Glutamatergic neuron (in vitro differentiated cells): ENCODE measurements at regions not wholly inside any gene's neighbourhood (a gene's known extent, or its start where the extent isn't known, plus 50 kb on each side); places are given as distances from the start of the nearest gene placed in this dataset.

Experiments used
- DNase-seq: peaks from one replicate; pipeline ENCODE4 v3.0.0; 2022
- H3K27ac Mint-ChIP-seq: one replicate; pipeline ENCODE4 v1.8.0; 2020; ENCODE audit warnings: mild to moderate bottlenecking, mixed read lengths, inconsistent platforms; ENCODE audit not compliant: unreplicated experiment
- H3K27me3 Mint-ChIP-seq: one replicate; pipeline ENCODE4 v1.8.0; 2020; ENCODE audit warnings: mild to moderate bottlenecking, moderate library complexity, mixed read lengths, inconsistent platforms; ENCODE audit not compliant: unreplicated experiment
- H3K36me3 Mint-ChIP-seq: one replicate; pipeline ENCODE4 v1.8.0; 2020; ENCODE audit warnings: mild to moderate bottlenecking, mixed read lengths, inconsistent platforms; ENCODE audit not compliant: unreplicated experiment
- H3K4me1 Mint-ChIP-seq: one replicate; pipeline ENCODE4 v1.8.0; 2020; ENCODE audit warnings: mild to moderate bottlenecking, low read depth, mixed read lengths, inconsistent platforms; ENCODE audit not compliant: unreplicated experiment
- H3K4me3 Mint-ChIP-seq: one replicate; pipeline ENCODE4 v1.8.0; 2020; ENCODE audit warnings: mild to moderate bottlenecking, mixed read lengths, inconsistent platforms; ENCODE audit not compliant: unreplicated experiment
- H3K9me3 Mint-ChIP-seq: one replicate; pipeline ENCODE4 v1.8.0; 2020; ENCODE audit warnings: mild to moderate bottlenecking, moderate library complexity, mixed read lengths, inconsistent platforms; ENCODE audit not compliant: unreplicated experiment
- CTCF ChIP-seq: fragments of 200-600 bp; sonication (generic); IDR thresholded peaks from one replicate; pipeline ENCODE4 v1.5.0; 2021; ENCODE audit not compliant: partially characterized antibody, unreplicated experiment

GRCh38 chr12:91523831-91524230 lies 341.2 kb upstream of the DCN start:
- Mint-ChIP-seq H3K36me3 (no peaks in the 10 kb centered on the region), H3K27ac (no peak overlapping the region)

DNA sequence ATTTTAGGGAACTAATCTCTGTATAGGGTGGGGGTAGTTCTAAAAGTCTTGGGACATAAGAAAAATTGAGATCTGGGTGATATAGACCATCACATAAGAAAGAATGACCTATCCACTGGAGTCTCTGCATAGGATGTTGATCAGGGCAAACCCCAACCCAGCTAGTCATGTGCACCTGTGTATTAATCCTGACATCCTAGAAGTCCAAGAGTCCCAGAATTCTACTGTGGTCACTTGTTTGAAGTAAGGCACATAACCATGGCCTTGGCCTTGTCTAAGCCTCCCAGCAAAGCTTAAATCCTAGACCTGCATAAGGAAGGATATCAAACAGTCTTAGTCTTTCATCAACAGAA lies 334.1 kb upstream of the DCN start:
- Mint-ChIP-seq H3K9me3 (no peaks in the 10 kb centered on the region), H3K4me3 (no peak overlapping the region), H3K27me3 (no peaks in the 10 kb centered on the region), H3K27ac (no peak overlapping the region), H3K4me1 (no peaks in the 10 kb centered on the region), H3K36me3 (no peaks in the 10 kb centered on the region)
- DNase-seq: no peak
- no peak for TF ChIP-seq CTCF

More at GRCh38 chr12:91523831-91524230, 341.2 kb upstream of the DCN start:
- no peak for TF ChIP-seq CTCF
- Mint-ChIP-seq H3K27me3 (no peaks in the 10 kb centered on the region), H3K4me1 (no peaks in the 10 kb centered on the region), H3K9me3 (no peaks in the 10 kb centered on the region), H3K4me3 (no peak overlapping the region)
- no peak for DNase-seq

DNA sequence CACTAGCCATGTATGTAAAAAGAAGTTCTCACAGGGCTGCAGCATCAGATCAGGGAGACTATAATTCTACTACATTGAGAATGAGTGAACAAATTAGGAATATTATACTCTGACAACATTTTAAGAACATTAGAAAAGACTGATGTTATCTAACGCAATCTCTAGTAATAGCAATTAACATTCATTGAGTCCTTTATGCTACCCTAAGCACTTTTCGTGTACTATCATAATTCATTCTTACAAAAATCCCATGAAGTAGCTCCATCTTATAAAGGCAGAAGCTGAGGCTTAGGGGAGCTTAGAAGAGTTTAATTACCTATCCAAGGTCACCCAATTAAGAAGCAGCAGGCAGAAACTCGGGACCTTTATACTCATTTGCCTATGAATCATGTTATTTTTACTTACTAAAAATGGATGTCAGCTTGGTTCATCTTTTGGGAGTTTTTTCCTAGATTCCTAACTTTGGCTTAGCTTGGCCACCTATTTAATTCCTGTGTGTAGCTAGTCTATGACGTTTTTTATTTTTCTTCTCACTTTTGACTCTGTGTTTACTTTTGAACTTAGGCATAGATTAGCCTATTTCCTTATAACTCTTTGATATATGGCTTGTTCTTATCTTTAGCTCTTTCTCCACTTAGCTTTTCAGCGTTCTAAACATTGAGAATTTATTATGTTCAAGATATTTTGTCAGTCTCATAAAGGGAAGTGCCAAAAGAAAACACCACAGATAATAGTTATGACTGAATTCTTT lies 333.5 kb upstream of the DCN start:
- no peak for DNase-seq
- Mint-ChIP-seq H3K36me3 (no peaks in the 10 kb centered on the region), H3K4me3 (no peak overlapping the region), H3K9me3 (no peaks in the 10 kb centered on the region), H3K27ac (no peak overlapping the region), H3K4me1 (no peaks in the 10 kb centered on the region), H3K27me3 (no peaks in the 10 kb centered on the region)
- no peak for TF ChIP-seq CTCF

DNA sequence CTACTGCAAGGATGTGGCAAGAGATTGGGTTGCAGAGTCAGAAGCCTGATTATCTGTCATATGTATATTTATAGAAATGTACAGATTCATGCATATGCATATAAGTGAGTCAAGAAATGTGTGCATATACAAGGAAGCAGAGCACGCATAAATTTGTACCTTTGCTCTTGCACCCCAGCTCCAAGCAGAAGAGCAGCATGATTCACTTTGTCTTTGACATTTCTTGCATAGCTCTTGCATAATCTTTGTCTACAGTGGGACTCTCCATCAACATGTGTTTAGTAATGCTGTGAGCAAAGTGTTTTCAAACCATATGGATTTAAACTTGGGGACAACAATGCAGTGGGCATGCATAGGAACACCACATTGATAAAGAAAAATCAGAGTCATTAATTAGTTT lies 330.7 kb upstream of the DCN start:
- Mint-ChIP-seq H3K4me3 (no peak overlapping the region), H3K4me1 (no peaks in the 10 kb centered on the region), H3K9me3 (no peaks in the 10 kb centered on the region), H3K36me3 (no peaks in the 10 kb centered on the region), H3K27me3 (no peaks in the 10 kb centered on the region), H3K27ac (no peak overlapping the region)
- no peak for TF ChIP-seq CTCF
- DNase-seq: no peak

GRCh38 chr12:91511795-91512420 lies 329.3 kb upstream of the DCN start:
- Mint-ChIP-seq H3K36me3 (no peaks in the 10 kb centered on the region), H3K27ac (no peak overlapping the region), H3K4me3 (no peak overlapping the region), H3K27me3 (no peaks in the 10 kb centered on the region), H3K9me3 (no peaks in the 10 kb centered on the region), H3K4me1 (no peaks in the 10 kb centered on the region)
- no peak for TF ChIP-seq CTCF
- DNase-seq: no peak
